ENCODE measurements at regions not wholly inside any gene's neighbourhood (a gene's known extent, or its start where the extent isn't known, plus 50 kb on each side); places are given as distances from the start of the nearest gene placed in this dataset.
"Not testable (repeated sequence)": the region's sequence is repeated elsewhere in the genome, so short reads cannot be mapped to it uniquely, and the experiment has no call there.

DNA sequence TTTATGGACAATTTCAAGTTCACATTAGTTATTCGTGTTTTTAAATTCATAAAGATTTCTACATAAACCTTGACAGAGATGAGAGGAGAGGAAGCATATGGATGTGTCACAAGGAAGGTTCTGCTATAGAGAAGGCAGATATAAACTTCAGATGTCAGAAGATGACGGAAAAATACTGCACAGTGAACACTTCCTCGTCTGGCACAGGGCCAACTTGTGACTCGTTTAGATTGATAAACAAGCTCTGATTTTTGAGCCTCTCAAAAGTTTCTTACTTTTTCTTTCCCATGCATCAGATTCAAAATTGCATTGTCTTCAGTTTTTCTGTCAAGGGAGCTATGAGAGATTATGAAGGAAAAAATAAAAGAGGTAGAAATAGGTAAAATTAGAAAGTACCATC lies 156.4 kb upstream of the MINDY3 start:
- TF ChIP-seq, protein P1, sequence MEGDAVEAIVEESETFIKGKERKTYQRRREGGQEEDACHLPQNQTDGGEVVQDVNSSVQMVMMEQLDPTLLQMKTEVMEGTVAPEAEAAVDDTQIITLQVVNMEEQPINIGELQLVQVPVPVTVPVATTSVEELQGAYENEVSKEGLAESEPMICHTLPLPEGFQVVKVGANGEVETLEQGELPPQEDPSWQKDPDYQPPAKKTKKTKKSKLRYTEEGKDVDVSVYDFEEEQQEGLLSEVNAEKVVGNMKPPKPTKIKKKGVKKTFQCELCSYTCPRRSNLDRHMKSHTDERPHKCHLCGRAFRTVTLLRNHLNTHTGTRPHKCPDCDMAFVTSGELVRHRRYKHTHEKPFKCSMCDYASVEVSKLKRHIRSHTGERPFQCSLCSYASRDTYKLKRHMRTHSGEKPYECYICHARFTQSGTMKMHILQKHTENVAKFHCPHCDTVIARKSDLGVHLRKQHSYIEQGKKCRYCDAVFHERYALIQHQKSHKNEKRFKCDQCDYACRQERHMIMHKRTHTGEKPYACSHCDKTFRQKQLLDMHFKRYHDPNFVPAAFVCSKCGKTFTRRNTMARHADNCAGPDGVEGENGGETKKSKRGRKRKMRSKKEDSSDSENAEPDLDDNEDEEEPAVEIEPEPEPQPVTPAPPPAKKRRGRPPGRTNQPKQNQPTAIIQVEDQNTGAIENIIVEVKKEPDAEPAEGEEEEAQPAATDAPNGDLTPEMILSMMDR (IDR thresholded peaks at IDR 0.05; ENCODE audit: borderline replicate concordance, control extremely low read depth, extremely low read depth, insufficient read depth, missing control alignments) = no peak
- in situ Hi-C loops (cut with MboI; ENCODE audit: low sequenced_read_pairs, unreplicated experiment) = no loop called here
- DNase-seq (ENCODE audit: low spot score) = no peak

DNA sequence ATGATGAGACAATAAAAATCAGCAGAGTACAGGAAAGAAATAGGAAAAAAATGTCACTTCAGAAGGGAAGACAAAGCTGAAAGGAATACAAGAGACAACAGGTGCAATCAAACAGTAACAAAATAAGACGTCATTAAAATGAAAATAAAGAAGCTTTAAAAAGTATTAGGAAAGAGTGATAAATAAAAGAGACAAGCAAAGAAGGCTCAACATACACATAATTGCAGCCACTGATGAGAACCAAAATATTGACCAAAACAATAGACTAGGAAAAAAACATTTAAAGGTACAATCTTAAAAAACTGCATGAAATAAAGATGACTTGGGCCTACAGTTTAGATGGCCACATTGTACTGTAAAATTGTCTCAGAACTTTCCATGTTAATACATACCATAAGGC lies 160.5 kb upstream of the MINDY3 start:
- DNase-seq (ENCODE audit: low spot score) = no peak
- TF ChIP-seq, protein P1 (IDR thresholded peaks at IDR 0.05; ENCODE audit: borderline replicate concordance, control extremely low read depth, extremely low read depth, insufficient read depth, missing control alignments) = no peak
- in situ Hi-C loops (cut with MboI; ENCODE audit: low sequenced_read_pairs, unreplicated experiment) = no loop called here

DNA sequence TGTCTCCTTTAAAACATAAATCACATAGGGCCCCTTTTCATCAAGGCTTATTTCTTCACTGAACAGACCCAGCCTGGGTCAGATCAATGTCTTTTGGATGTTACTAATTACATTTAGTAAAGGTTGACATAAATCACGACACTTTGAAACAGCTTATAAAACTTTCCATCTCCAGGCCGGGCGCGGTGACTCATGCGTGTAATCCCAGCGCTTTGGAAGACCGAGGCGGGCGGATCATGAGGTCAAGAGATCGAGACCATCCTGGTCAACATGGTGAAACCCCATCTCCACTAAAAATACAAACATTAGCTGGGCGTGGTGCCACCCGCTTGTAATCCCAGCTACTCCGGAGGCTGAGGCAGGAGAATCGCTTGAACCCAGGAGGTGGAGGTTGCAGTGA lies 166.5 kb upstream of the MINDY3 start:
- DNase-seq (ENCODE audit: low spot score); in situ Hi-C loops (cut with MboI; ENCODE audit: low sequenced_read_pairs, unreplicated experiment): not testable (repeated sequence)

DNA sequence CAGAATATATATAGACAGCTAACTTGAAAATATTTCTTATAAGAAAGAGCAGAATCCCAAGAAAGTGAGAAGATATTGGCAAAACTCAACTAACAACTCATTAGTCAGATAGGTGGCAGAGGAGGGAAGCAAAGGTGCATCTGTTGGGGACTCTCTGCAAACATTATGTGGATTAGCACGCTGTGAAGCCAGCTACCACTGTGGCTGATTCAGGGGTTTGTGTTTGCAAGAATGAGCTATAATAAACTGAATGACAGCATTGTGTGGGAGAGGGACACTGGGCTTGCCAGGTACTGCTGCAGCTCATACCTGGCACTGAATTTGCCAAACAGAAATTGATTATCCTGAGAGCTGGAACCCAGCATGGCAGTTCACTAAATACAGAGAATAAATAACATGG lies 170.3 kb upstream of the MINDY3 start:
- DNase-seq (ENCODE audit: low spot score) = no peak
- in situ Hi-C loops (cut with MboI; ENCODE audit: low sequenced_read_pairs, unreplicated experiment) = no loop called here
- TF ChIP-seq, protein P1 (IDR thresholded peaks at IDR 0.05; ENCODE audit: borderline replicate concordance, control extremely low read depth, extremely low read depth, insufficient read depth, missing control alignments) = no peak

DNA sequence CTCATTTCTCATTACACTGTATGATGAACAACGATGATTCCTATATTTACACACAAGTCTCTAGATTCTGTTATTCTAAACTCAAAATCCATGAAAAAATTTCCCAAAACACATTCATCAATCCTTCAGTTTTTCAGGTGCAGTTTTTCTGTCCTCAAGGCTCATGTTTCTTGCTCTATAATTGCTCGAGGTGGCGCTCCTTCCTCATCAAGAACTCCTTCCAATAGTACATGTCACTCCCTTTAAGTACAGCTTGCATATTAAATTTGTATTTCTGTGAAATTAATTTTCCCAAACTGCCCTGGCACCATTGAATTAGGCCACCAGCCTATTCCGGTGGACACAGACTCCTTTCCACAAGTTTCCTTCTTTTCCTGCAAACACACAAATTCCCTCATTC lies 188.7 kb upstream of the MINDY3 start:
- DNase-seq (ENCODE audit: low spot score) = no peak
- in situ Hi-C loops (cut with MboI; ENCODE audit: low sequenced_read_pairs, unreplicated experiment) = no loop called here
- TF ChIP-seq, protein P1 (IDR thresholded peaks at IDR 0.05; ENCODE audit: borderline replicate concordance, control extremely low read depth, extremely low read depth, insufficient read depth, missing control alignments) = no peak

DNA sequence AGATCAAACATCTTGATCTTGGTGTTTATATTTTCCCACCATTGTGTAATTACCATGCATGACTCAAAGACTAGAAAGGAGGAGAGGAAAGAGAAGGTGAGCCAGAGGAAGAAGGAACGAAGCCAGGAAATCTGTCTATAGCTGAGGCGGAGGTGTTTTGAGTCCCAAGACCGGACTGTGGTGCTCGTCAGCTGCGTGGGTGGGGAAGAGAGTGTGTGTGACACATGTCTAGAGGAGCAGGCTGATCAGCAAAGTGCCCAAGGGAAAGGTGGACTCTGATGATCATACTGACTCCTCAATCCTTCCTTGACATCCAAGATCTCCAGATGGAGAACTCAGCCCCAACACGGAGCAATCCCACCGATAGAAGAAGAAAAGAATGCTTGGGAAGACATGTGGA lies 189.5 kb upstream of the MINDY3 start:
- in situ Hi-C loops (cut with MboI; ENCODE audit: low sequenced_read_pairs, unreplicated experiment) = no loop called here
- DNase-seq (ENCODE audit: low spot score) = no peak
- TF ChIP-seq, protein P1 (IDR thresholded peaks at IDR 0.05; ENCODE audit: borderline replicate concordance, control extremely low read depth, extremely low read depth, insufficient read depth, missing control alignments) = no peak

DNA sequence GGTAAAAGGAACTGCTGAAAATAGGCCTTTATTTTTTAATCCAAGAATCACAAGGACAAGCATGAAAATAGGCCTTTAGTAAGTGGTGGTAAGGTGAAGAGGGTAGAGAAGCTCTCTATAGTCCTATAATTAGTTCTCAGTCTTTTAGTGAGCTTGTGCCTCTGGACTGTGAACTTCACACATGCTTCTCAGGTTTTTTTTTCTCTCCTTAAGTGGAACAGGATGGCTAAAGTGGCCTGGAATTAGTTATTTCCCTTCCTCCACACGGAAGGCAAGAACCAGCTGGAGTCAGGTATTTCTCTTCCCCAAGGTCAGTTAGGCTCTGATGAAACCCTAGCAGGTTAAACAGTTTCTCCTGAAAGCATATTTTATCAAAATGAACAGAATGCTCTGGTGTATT lies 203.0 kb upstream of the MINDY3 start:
- in situ Hi-C loops (cut with MboI; ENCODE audit: low sequenced_read_pairs, unreplicated experiment) = no loop called here
- TF ChIP-seq, protein P1 (IDR thresholded peaks at IDR 0.05; ENCODE audit: borderline replicate concordance, control extremely low read depth, extremely low read depth, insufficient read depth, missing control alignments) = no peak
- DNase-seq (ENCODE audit: low spot score) = no peak

DNA sequence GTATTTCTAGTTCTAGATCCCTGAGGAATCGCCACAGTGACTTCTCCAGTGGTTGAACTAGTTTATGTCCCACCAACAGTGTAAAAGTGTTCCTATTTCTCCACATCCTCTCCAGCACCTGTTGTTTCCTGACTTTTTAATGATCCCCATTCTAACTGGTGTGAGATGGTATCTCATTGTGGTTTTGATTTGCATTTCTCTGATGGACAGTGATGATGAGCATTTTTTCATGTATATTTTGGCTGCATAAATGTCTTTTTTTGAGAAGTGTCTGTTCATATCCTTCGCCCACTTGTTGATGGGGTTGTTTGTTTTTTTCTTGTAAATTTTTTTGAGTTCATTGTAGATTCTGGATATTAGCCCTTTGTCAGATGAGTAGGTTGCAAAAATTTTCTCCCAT lies 223.2 kb upstream of the MINDY3 start:
- in situ Hi-C loops (cut with MboI; ENCODE audit: low sequenced_read_pairs, unreplicated experiment); DNase-seq (ENCODE audit: low spot score): not testable (repeated sequence)

All from GM13976 (cell line).